Adrenal gland (tissue), 5 donors: ENCODE measurements at regions not wholly inside any gene's neighbourhood (a gene's known extent, or its start where the extent isn't known, plus 50 kb on each side); places are given as distances from the start of the nearest gene placed in this dataset.

Source experiments
- POLR2A ChIP-seq, 2 donors: fragments of 450-650 bp; IDR thresholded peaks; one replicate each; pipeline ENCODE4 v1.6.1; 2017; ENCODE audit warnings: antibody characterized with exemption in 2 of 2, mild to moderate bottlenecking in 2 of 2, moderate library complexity in 1 of 2
- TF ChIP-seq, protein P1 (sequence below), 6 experiments: fragments of 450-650 bp in 4 of 6; fragments of 200-600 bp in 2 of 6; sonication (generic) in 1 of 6; IDR thresholded peaks; 1 replicate in 5 of 6; 2 replicates in 1 of 6; pipeline versions ENCODE4 v1.5.1 to v1.8.0; 2016 to 2021; ENCODE audit warnings: antibody characterized with exemption in 6 of 6, mild to moderate bottlenecking in 2 of 6, moderate library complexity in 1 of 6
- donor health status: DM: no; HTN: no; CAD: no.

DNA sequence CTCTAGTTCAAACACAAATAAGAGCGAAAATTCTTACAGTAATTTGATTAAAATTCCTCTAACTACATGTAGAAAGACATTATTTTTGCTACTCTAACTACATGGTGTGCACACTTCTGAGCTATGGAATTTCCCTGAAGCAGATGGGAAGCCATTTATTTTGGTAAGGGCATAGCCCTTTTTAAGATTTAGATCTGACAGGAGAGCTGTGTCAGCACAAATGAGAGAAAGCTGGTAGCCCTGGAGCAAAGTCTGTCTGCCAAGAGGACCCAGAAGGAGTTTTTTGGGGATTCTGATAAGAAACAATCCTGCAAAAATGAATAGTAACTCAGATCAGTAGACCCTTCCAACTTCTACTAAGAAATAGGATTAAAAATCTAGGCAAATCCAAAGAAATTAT, 595.9 kb upstream of the MEF2C start:
- TF ChIP-seq POLR2A (IDR thresholded peaks at IDR 0.05), result no peak
- TF ChIP-seq, protein P1, sequence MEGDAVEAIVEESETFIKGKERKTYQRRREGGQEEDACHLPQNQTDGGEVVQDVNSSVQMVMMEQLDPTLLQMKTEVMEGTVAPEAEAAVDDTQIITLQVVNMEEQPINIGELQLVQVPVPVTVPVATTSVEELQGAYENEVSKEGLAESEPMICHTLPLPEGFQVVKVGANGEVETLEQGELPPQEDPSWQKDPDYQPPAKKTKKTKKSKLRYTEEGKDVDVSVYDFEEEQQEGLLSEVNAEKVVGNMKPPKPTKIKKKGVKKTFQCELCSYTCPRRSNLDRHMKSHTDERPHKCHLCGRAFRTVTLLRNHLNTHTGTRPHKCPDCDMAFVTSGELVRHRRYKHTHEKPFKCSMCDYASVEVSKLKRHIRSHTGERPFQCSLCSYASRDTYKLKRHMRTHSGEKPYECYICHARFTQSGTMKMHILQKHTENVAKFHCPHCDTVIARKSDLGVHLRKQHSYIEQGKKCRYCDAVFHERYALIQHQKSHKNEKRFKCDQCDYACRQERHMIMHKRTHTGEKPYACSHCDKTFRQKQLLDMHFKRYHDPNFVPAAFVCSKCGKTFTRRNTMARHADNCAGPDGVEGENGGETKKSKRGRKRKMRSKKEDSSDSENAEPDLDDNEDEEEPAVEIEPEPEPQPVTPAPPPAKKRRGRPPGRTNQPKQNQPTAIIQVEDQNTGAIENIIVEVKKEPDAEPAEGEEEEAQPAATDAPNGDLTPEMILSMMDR (IDR thresholded peaks at IDR 0.05), result no peak
